ENCODE measurements at regions not wholly inside any gene's neighbourhood (a gene's known extent, or its start where the extent isn't known, plus 50 kb on each side); places are given as distances from the start of the nearest gene placed in this dataset.

GRCh38 chr5:92976156-92976555 is 604.9 kb downstream of the NR2F1-AS1 start:
- DNase-seq, result no peak
- intact Hi-C loops (cut with DNase I), result no loop called here
- ATAC-seq, result no peak
- no peaks in the 10 kb centered on the region for H3K9me3 ChIP-seq
- H3K27ac ChIP-seq, result no peak overlapping the region
- 47 to 62% methylated on average over 1 of the region's 1 CpG for WGBS, 2 donors
- H3K27me3 ChIP-seq, result no peaks in the 10 kb centered on the region
- no peaks in the 10 kb centered on the region for H3K4me1 ChIP-seq
- no peaks in the 10 kb centered on the region for H3K36me3 ChIP-seq
- H3K4me3 ChIP-seq, result no peak overlapping the region
- TF ChIP-seq, protein P1, sequence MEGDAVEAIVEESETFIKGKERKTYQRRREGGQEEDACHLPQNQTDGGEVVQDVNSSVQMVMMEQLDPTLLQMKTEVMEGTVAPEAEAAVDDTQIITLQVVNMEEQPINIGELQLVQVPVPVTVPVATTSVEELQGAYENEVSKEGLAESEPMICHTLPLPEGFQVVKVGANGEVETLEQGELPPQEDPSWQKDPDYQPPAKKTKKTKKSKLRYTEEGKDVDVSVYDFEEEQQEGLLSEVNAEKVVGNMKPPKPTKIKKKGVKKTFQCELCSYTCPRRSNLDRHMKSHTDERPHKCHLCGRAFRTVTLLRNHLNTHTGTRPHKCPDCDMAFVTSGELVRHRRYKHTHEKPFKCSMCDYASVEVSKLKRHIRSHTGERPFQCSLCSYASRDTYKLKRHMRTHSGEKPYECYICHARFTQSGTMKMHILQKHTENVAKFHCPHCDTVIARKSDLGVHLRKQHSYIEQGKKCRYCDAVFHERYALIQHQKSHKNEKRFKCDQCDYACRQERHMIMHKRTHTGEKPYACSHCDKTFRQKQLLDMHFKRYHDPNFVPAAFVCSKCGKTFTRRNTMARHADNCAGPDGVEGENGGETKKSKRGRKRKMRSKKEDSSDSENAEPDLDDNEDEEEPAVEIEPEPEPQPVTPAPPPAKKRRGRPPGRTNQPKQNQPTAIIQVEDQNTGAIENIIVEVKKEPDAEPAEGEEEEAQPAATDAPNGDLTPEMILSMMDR (IDR thresholded peaks at IDR 0.05), result no peak
- FAIRE-seq, result no peak

DNA sequence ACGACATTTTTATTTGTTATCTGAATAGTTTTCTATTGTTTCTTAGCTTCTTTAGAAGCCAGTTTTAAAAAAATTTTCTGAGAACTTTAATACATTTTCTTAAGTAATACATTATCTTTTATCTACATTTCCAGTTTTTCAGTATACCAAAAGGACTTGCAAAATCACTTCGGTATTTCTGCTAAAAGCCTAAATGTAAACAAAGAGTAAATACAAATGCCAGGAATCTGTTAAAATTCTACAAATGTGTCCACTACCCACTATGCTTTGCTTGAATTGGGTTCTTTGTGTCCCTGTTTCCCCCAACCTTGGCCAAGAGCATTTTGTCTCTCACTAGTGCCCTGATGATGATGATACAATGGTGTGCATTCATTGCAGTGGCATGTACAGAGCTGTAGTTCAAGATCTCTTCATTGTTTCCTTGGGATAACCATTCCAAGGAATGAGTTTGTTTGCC is 611.2 kb downstream of the NR2F1-AS1 start:
- FAIRE-seq (no peak), ATAC-seq (peak in 2 of 4 donors; percentile 44 to 54), DNase-seq (no peak)
- H3K4me1 ChIP-seq, result no peaks in the 10 kb centered on the region
- H3K36me3 ChIP-seq, result no peaks in the 10 kb centered on the region
- H3K27ac ChIP-seq, result no peak overlapping the region
- no peaks in the 10 kb centered on the region for H3K9me3 ChIP-seq
- H3K27me3 ChIP-seq, result no peaks in the 10 kb centered on the region
- intact Hi-C loops (cut with DNase I), result no loop called here
- H3K4me3 ChIP-seq, result no peak overlapping the region
- TF ChIP-seq, protein P1 (IDR thresholded peaks at IDR 0.05), result no peak
- WGBS, 2 donors, result 21 to 22% methylated on average over 2 of the region's 2 CpGs

DNA sequence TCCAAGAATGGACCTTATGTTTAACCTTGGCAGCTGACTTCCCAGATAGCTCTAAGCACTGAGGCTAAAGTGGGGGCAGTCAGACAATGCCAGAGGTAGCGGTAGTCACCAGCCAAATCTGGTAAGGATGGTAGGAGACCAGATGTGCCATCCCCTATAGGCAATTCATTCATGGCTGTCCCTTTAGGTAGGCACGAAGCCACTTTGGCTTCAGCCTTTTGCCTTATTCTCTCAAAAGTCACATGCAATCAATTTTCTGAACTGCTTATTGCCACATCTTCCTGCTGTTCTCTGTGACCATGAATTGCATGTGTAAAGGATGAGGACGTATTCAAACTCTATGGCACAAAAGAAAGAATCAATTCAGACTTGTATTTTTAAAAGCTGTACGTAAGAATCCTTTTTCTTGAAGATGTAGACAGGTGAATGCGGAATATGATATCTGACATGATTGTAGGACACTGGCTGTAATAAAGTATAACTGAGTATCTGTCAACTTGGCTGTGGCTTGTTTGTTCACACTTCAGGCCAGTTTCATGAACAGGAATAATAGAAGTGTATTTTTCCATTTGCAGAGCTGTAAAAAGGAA is 611.7 kb downstream of the NR2F1-AS1 start:
- FAIRE-seq, result no peak
- intact Hi-C loops (cut with DNase I), result no loop called here
- H3K9me3 ChIP-seq, result no peaks in the 10 kb centered on the region
- TF ChIP-seq, protein P1 (IDR thresholded peaks at IDR 0.05), result no peak
- no peak overlapping the region for H3K4me3 ChIP-seq
- H3K27ac ChIP-seq, result no peak overlapping the region
- H3K36me3 ChIP-seq, result no peaks in the 10 kb centered on the region
- H3K4me1 ChIP-seq, result no peaks in the 10 kb centered on the region
- no peaks in the 10 kb centered on the region for H3K27me3 ChIP-seq
- DNase-seq, result no peak
- WGBS, 2 donors, result 55 to 59% methylated on average over 5 of the region's 5 CpGs
- no peak for ATAC-seq

DNA sequence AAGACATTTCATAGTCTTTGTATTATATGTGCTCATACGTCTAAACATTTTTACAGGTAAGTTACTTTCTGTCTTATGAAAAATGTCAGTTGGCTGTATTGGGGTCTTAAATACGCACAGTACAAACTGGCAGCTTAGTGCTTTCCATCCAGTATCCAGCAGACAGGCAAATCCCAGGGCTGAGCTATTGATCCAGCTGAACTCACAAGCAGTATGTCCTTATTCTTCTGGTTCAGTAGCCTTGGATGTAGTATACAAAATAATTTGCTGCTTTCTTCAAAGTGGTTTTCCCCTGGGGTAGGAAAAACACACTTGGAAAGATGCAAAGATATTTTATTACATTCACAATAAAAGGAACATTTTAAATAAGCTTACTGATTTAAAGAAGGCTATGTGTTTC is 617.2 kb downstream of the NR2F1-AS1 start:
- DNase-seq (no peak), FAIRE-seq (no peak), ATAC-seq (no peak)
- no peaks in the 10 kb centered on the region for H3K9me3 ChIP-seq
- TF ChIP-seq, protein P1 (IDR thresholded peaks at IDR 0.05), result no peak
- no peaks in the 10 kb centered on the region for H3K36me3 ChIP-seq
- intact Hi-C loops (cut with DNase I), result no loop called here
- no peaks in the 10 kb centered on the region for H3K4me1 ChIP-seq
- WGBS, 2 donors, result 69 to 73% methylated on average over 2 of the region's 2 CpGs
- no peak overlapping the region for H3K27ac ChIP-seq
- H3K27me3 ChIP-seq, result no peaks in the 10 kb centered on the region
- H3K4me3 ChIP-seq, result no peak overlapping the region

GRCh38 chr5:92962752-92963151 is 618.3 kb downstream of the NR2F1-AS1 start:
- H3K27me3 ChIP-seq, result no peaks in the 10 kb centered on the region
- no peaks in the 10 kb centered on the region for H3K36me3 ChIP-seq
- intact Hi-C loops (cut with DNase I), result no loop called here
- H3K27ac ChIP-seq, result no peak overlapping the region
- TF ChIP-seq, protein P1 (IDR thresholded peaks at IDR 0.05), result no peak
- FAIRE-seq (no peak), DNase-seq (no peak), ATAC-seq (no peak)
- H3K4me1 ChIP-seq, result no peaks in the 10 kb centered on the region
- H3K4me3 ChIP-seq, result no peak overlapping the region
- no peaks in the 10 kb centered on the region for H3K9me3 ChIP-seq
